CD4-positive, alpha-beta T cell treated with Interferon alpha-2 for 1 hour (primary cell): ENCODE measurements at regions not wholly inside any gene's neighbourhood (a gene's known extent, or its start where the extent isn't known, plus 50 kb on each side); places are given as distances from the start of the nearest gene placed in this dataset.

ENCODE experiments used
- DNase-seq, 2 donors: peaks; one replicate each; pipeline ENCODE4 v3.0.0-alpha.2; 2020 to 2022

DNA sequence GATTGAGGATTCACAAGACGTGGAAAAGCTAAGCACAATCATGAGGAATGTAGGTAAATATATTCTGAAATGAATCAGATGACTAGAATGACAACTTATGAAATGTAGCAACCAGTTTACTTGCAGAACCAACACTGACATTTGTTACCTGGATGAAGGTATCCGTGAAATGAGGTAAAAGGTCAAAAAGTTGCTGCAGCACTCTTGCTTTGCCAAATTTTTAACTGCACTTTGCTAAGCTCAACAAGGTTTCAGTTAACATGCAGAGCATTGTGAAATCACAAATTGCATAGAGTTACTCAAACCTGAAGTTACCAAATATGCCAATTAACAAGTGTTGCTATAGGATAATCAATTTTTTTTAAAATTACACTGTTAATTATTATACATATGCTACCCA, 1280.1 kb downstream of the KCNT2 start:
- no peak for DNase-seq

DNA sequence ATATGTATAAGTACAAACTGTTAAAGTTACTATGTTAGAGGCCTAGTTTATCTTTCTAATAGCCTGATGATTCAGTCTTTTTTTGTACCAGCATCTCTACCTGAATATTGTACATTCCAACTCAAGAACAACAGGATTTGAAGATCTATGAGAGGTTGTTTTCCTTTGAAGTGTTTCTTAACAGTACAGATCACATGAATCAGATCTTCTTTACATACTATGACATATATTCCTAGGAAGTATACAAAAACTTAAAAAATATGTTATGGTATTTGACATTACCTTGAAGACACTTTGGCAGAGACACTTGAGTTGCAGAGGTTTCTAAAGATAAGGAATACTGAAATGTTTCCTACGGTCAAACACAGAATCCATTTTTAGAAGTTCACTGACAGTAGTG, 1280.9 kb downstream of the KCNT2 start:
- DNase-seq: no peak

GRCh38 chr1:195326325-195326724, 1281.9 kb downstream of the KCNT2 start:
- no peak for DNase-seq

DNA sequence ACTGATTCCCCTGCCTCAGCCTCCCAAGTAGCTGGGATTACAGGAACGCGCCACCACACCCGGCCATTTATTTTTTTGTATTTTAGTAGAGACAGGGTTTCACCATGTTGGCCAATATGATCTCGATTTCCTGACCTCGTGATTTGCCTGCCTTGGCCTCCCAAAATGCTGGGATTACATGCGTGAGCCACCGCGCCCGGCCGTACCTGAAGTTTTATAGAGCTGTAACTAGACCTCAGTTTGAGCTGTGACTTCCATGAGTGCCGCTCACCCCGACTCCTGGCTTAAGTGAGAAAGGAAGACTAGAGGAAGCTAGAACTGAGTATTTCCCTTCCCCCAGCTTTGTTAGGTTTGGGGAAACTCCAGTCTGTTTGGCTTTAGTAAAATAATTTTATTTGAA, 1283.1 kb downstream of the KCNT2 start:
- DNase-seq: no peak

GRCh38 chr1:195306281-195306680, 1302.0 kb downstream of the KCNT2 start:
- DNase-seq: no peak

DNA sequence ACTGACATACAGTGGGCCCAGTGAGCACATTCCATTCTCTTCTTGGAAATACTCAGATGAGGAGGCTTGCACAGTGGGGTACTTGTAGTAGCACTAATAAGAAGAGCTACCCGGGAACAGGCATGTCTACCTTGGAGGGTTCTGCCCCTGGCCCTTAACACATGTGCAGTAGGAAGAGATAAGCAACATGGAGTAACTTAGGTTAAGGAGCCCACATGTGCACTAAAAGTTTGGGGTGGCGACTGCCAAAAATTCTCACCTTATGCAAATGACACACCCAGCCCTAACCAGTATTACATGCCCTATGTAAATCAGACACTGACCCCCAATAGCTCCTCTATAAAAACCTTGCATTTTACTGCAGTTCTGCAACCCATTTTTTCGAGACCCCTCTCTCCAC, 1313.3 kb downstream of the KCNT2 start:
- no peak for DNase-seq

- DNase-seq: no peak
These were observed 1329.6 kb downstream of the KCNT2 start for GRCh38 chr1:195278644-195279043.

DNA sequence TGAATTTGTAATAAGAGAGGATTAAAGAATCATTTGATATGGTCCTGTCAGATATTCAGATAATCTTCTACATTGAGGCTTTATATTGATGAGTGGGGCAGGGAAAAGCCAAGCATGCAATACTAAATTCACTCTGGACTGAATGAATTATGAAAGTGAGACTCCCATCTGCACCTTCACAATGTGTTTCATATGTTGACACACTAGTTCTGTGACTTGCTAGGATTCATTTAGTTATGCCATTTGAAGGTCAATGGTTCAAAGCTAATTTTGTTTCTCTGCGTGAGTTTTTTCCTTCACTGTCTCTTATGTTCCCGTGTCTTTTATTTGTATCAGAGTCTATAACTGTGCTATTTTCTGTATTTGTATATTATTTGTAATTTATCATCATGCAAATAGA, 1332.5 kb downstream of the KCNT2 start:
- no peak for DNase-seq

- no peak for DNase-seq
These were observed 1356.3 kb downstream of the KCNT2 start for GRCh38 chr1:195251900-195252299.

GRCh38 chr1:195243492-195243891, 1364.7 kb downstream of the KCNT2 start:
- no peak for DNase-seq

DNA sequence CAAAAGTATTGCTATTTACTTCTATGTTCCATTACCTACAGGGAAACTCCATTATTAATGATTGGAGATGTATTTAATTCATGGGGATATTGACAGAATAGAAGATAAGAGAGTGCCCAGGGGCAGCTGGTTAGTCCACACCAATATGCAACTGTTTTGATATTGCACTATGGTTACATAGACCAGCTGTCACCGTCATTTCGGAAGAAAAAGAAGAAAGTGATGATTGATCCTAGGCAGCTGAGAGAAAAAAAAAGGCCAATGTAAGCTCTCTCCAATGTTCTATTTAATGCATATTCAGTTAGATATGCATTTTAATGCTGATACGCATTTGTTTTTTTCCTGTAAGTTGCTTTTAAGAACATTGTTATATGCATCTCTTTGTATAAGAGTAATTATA, 1367.2 kb downstream of the KCNT2 start:
- DNase-seq: no peak

DNA sequence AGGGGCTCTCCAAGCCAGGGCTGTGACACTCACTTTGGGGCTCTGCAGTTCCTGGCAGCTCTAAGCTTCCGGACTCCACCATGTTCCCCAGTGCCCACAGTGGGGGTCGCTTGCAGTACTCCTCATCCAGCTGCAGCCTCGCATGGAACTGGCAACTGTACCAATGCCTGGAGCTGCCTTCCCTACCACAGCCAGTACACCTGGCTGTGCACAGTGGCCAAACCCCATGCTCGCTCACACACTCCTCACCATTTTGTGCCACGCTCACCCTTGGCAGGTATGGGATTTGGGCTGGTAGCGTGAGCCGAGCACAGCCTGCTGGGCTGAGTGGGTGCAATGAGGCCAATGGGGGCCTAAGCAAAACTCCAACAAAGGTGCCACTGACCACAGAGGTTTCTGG, 1369.9 kb downstream of the KCNT2 start:
- DNase-seq: no peak

DNA sequence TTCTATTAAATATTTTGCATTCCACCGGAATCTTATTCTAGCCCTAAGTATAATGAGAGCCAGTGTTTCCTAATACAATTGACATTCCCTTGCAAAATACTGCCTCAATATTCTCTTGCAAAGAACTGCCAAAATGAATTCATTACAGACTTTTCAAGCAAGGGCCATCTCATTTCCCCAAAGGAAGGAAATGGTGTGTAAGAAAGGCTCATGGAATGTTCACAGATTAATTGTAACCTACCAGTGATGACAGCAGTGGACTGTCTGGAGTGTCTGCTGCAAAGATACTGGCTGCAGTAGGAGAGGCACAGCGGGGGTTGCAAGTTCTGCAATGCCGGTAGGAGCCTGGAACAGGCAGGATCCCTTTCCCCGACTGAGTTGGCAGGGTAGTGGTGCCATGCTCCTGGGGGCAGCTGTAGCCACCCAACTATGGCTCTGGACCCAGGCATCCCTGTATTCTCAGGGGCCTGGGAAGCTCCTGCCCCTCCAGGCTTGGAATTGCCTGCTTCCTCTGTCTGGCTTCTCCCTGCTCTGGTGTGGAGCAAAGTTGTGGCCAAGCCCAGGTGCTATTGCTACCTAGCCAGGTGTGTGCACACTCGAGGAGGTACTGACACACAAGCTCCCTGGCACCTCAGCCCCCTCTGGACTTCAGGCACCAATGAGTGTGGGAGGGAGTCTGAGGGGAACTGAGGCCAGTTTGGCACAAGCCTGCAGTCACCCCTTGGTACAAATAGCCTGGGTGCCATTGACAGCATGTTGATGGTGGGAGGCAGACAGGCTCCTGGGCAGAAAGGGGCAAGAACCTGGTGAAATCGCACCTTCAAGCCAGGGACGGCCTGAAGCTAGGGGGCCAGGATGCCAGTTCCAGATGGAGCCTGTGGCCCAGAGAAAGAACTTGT, 1371.0 kb downstream of the KCNT2 start:
- no peak for DNase-seq

DNA sequence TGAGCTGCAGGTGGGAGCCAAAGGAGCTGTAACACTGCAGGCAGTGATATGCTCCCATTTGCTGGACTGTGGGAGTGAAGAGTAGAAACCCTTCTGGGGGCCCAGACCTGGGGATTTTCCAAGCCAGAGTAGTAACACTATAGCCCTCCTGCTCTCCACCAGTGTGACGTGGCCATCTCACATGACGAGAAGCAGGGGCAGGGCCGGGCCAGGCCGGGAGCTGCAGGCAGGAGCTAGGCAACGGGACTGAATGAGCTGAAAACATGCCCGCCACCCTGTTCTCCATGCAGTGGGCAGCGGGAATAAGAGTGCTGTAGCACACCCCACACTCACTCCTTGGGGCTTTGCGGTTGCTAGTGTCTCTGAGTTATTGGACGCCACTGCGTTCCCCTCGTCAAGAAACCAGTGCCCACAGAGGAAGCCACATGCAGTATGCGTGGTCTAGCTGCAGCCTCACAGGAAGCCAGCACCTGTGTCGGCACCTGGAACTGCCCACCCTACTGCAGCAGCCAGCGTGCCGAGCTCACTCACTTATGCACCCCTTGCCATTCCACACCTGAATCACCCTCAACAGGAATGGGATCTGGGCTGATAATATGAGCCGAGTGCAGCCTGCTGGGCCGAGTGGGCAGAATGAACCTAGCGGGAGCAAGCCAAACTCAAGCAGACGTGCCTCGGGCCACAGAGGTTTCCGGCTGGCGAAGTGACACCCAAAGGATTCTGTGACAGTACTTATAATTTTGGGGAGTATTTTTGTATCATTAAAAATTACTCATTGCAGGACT, 1389.6 kb downstream of the KCNT2 start:
- DNase-seq: no peak

- DNase-seq: no peak
These were observed 1406.0 kb downstream of the KCNT2 start for GRCh38 chr1:195202241-195202640.

- no peak for DNase-seq
These were observed 1407.5 kb downstream of the KCNT2 start for GRCh38 chr1:195200772-195201171.

- DNase-seq: no peak
These were observed 1411.1 kb downstream of the KCNT2 start for GRCh38 chr1:195197116-195197515.

- DNase-seq: peak in 1 of 2 donors; percentile 29
These were observed 1412.7 kb downstream of the KCNT2 start for GRCh38 chr1:195195423-195196057.

DNA sequence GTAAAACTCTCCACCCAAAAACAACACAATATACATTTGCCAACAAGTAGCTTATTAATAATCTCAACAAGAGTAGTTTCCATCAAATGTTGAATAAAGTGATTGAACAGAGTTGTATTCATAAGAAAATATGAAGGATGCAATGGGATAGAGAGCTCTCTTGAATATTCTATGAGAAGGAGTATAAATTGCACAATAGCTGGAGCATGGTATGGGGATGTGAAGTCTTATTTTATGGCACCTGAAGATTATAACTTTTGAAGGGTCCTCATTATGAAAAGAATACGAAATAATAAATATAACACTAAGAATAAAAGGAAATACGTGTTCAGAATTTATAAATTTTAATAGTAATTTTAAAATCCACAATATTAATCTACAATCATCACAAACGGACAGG, 1415.1 kb downstream of the KCNT2 start:
- no peak for DNase-seq

- no peak for DNase-seq
These were observed 1419.4 kb downstream of the KCNT2 start for GRCh38 chr1:195188821-195189220.

DNA sequence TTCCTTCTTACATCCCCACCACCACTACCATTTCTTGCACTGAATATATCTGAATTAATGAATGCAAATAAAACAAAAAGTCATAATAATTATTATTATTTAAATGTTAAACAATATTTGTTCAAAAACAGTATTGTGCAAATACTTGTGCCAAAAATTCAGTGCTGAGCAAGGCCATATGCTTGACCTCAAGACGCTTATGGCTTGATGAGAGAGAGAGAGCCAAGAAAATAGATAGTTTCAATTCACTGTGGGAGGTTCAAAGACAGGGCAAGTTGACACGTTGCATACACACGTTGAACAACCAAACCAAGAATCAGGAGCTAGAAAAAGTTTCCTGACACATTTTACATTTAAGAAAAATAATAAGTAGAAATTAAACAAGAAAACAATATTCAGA, 1421.7 kb downstream of the KCNT2 start:
- DNase-seq: no peak

- no peak for DNase-seq
These were observed 1422.5 kb downstream of the KCNT2 start for GRCh38 chr1:195185736-195186135.

GRCh38 chr1:195185321-195185720, 1422.9 kb downstream of the KCNT2 start:
- no peak for DNase-seq

GRCh38 chr1:195173753-195174152, 1434.5 kb downstream of the KCNT2 start:
- no peak for DNase-seq
